ENCODE measurements at regions not wholly inside any gene's neighbourhood (a gene's known extent, or its start where the extent isn't known, plus 50 kb on each side); places are given as distances from the start of the nearest gene placed in this dataset.
"Not testable (repeated sequence)": the region's sequence is repeated elsewhere in the genome, so short reads cannot be mapped to it uniquely, and the experiment has no call there.

DNA sequence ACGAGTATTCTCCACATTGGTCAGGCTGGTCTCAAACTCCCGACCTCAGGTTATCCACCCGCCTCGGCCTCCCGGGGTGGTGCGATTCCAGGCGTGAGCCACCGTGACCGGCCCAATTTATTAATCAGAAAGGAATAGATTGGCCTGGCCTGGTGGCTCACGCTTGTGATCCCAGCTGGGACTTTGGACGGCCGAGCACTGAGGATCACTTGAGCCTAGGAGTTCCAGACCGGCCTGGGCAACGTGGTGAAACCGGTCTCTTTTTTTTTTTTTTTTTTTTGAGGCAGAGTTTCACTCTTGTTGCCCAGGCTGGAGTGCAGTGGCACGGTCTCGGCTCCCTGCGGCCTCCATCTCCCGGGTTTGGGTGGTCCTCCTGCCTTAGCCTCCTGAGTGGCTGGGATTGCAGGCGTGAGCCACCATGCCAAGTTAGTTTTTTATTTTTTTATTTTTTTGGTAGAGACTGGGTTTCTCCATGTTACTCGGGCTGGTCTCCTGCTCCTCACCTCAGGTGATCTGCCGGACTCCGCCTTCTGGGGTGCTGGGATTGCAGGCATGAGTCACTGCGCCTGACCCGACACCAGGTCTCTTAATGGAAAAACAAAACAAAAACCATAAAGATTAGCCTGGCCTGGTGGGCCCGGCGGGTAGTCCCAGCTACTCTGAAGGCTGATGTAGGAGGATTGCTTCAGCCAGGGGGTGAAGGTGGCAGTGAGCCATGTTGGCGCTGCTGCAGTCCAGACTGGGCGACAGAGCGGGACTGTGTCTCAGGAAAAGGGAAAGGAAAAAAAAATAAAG is 141.0 kb downstream of the GOLGA6L22 start:
- H3K27me3 Mint-ChIP-seq (ENCODE audit: low read depth); H3K36me3 Mint-ChIP-seq (ENCODE audit: low read depth); DNase-seq (ENCODE audit: low spot score); intact Hi-C loops (cut with micrococcal nuclease); H3K27ac Mint-ChIP-seq; H3K4me3 Mint-ChIP-seq (ENCODE audit: low read depth); H3K4me1 Mint-ChIP-seq (ENCODE audit: low read depth); H3K9me3 Mint-ChIP-seq: not testable (repeated sequence)

DNA sequence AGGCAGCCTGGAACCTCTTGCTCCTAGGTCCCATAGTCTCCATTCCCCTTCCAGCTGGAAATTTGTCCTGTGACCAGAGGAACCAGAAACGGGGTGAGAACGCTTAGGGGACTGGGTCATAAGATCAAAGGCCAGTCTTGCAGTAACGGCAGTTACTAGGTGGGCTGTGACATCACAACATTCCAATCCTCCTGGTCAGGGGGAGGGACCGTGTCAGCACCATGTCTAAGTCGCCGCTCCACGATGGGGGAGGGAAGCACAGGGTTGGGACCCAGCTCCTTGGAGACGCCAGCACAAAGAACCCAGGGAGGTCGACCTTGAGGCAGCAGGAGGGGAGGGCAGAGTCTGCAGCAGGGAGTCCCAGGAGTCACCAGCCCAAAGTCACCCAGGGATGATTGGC is 158.3 kb downstream of the GOLGA6L22 start:
- H3K4me3 Mint-ChIP-seq (ENCODE audit: low read depth); H3K9me3 Mint-ChIP-seq; H3K36me3 Mint-ChIP-seq (ENCODE audit: low read depth); H3K4me1 Mint-ChIP-seq (ENCODE audit: low read depth); intact Hi-C loops (cut with micrococcal nuclease); DNase-seq (ENCODE audit: low spot score); H3K27ac Mint-ChIP-seq; H3K27me3 Mint-ChIP-seq (ENCODE audit: low read depth): not testable (repeated sequence)

DNA sequence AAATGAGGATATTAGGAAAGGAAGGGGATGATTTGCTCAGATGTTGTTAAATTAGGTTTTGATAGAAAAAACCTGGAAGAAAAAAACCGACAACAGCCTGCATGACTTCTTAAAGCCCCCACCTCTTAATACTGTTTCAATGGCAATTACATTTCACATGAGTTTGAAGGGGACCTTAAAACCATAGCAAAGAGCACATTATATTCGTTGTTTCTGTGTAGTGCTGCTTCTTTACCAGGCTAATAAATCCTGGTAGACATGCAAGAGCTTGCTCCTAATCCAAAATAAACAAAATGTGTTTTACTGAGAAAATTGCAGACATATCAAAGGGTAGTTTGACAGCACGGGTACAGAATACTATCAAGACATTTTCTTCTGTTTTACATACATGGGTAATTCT is 154.7 kb upstream of the NIPA1 start:
- peaks cover 12% of the 10 kb centered on the region for H3K27me3 Mint-ChIP-seq (ENCODE audit: low read depth)
- H3K4me3 Mint-ChIP-seq (ENCODE audit: low read depth); H3K9me3 Mint-ChIP-seq; H3K27ac Mint-ChIP-seq; H3K36me3 Mint-ChIP-seq (ENCODE audit: low read depth); DNase-seq (ENCODE audit: low spot score); intact Hi-C loops (cut with micrococcal nuclease); H3K4me1 Mint-ChIP-seq (ENCODE audit: low read depth): not testable (repeated sequence)

GRCh38 chr15:22639983-22640382 is 146.5 kb upstream of the NIPA1 start:
- H3K4me1 Mint-ChIP-seq (ENCODE audit: low read depth); DNase-seq (ENCODE audit: low spot score); H3K4me3 Mint-ChIP-seq (ENCODE audit: low read depth); H3K9me3 Mint-ChIP-seq; intact Hi-C loops (cut with micrococcal nuclease); H3K36me3 Mint-ChIP-seq (ENCODE audit: low read depth); H3K27ac Mint-ChIP-seq: not testable (repeated sequence)
- peaks cover 26% of the 10 kb centered on the region for H3K27me3 Mint-ChIP-seq (ENCODE audit: low read depth)

DNA sequence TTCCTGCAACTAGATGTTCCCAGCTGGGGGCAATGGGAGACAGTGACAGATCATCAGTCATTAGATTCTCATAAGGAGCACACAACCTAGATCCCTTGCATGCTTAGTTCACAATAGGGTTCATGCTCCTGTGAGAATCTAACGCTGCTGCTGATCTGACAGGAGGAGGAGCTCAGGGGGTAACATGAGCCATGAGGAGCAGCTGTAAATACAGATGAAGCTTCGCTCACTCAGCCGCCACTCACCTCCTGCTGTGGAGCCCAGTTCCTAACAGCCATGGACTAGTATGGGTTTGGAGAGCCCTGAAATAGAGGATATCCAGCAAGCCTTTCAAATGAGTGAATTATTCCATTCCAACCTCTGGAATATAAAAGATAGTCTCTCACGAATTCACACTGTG is 137.0 kb upstream of the NIPA1 start:
- peaks cover 29% of the 10 kb centered on the region for H3K27me3 Mint-ChIP-seq (ENCODE audit: low read depth)
- H3K4me1 Mint-ChIP-seq (ENCODE audit: low read depth); H3K9me3 Mint-ChIP-seq; intact Hi-C loops (cut with micrococcal nuclease); DNase-seq (ENCODE audit: low spot score); H3K27ac Mint-ChIP-seq; H3K36me3 Mint-ChIP-seq (ENCODE audit: low read depth); H3K4me3 Mint-ChIP-seq (ENCODE audit: low read depth): not testable (repeated sequence)

DNA sequence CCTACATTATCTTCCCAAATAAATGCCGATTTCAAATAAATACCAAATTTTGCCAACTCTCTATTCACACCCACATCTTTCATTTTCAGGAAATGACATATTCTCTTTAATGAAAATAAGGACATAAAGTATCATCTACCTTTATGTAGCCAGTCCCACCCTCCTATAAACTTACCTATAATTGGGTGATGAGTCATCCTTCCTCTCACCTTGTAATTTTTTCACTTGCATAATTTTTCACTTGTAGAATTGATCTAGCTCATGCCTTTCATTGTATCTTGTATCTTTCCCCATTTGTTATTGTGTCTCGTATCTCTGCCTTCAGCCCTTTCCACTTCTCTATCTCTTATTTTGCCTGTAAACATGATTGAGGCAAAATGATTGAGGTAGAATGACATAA is 135.3 kb upstream of the NIPA1 start:
- H3K27me3 Mint-ChIP-seq (ENCODE audit: low read depth) = peaks cover 25% of the 10 kb centered on the region
- H3K4me1 Mint-ChIP-seq (ENCODE audit: low read depth); H3K27ac Mint-ChIP-seq; intact Hi-C loops (cut with micrococcal nuclease); H3K9me3 Mint-ChIP-seq; DNase-seq (ENCODE audit: low spot score); H3K36me3 Mint-ChIP-seq (ENCODE audit: low read depth); H3K4me3 Mint-ChIP-seq (ENCODE audit: low read depth): not testable (repeated sequence)

GRCh38 chr15:22664294-22665058 is 122.0 kb upstream of the NIPA1 start:
- H3K27me3 Mint-ChIP-seq (ENCODE audit: low read depth) = peaks cover 26% of the 10 kb centered on the region
- DNase-seq (ENCODE audit: low spot score); intact Hi-C loops (cut with micrococcal nuclease); H3K9me3 Mint-ChIP-seq; H3K36me3 Mint-ChIP-seq (ENCODE audit: low read depth); H3K27ac Mint-ChIP-seq; H3K4me3 Mint-ChIP-seq (ENCODE audit: low read depth): not testable (repeated sequence)
- H3K4me1 Mint-ChIP-seq (ENCODE audit: low read depth) = peaks cover 10% of the 10 kb centered on the region

GRCh38 chr15:22665059-22665702 is 121.3 kb upstream of the NIPA1 start:
- H3K9me3 Mint-ChIP-seq; intact Hi-C loops (cut with micrococcal nuclease); DNase-seq (ENCODE audit: low spot score); H3K36me3 Mint-ChIP-seq (ENCODE audit: low read depth): not testable (repeated sequence)
- H3K4me3 Mint-ChIP-seq (ENCODE audit: low read depth) = peak overlapping the region; percentile 71
- peaks cover 10% of the 10 kb centered on the region for H3K4me1 Mint-ChIP-seq (ENCODE audit: low read depth)
- H3K27me3 Mint-ChIP-seq (ENCODE audit: low read depth) = peaks cover 26% of the 10 kb centered on the region
- H3K27ac Mint-ChIP-seq = peak overlapping the region; percentile 72

DNA sequence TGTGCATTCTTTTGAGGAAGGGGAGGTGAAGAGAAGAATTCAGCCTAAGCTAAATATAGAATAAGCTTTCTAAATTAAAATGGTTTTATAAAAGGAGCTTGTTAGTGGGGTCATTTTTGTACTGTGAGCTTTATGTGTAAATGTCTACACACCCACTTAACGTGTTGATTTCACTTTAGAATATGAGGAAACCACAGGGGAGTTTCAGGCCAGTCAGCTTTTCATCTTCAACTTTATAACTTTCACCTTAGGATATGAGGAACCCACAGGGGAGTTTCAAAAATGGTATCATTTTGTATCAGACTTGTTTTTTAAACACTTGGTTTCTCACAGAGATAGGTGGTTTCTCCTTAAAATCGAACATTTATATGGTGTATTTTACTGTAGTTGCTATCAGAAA is 120.7 kb upstream of the NIPA1 start:
- peaks cover 10% of the 10 kb centered on the region for H3K4me1 Mint-ChIP-seq (ENCODE audit: low read depth)
- peak overlapping the region; percentile 72 for H3K27ac Mint-ChIP-seq

GRCh38 chr15:22684786-22685185 is 101.7 kb upstream of the NIPA1 start:
- H3K36me3 Mint-ChIP-seq (ENCODE audit: low read depth); H3K4me1 Mint-ChIP-seq (ENCODE audit: low read depth); H3K27me3 Mint-ChIP-seq (ENCODE audit: low read depth); H3K27ac Mint-ChIP-seq; DNase-seq (ENCODE audit: low spot score); H3K4me3 Mint-ChIP-seq (ENCODE audit: low read depth); H3K9me3 Mint-ChIP-seq; intact Hi-C loops (cut with micrococcal nuclease): not testable (repeated sequence)

More for the DNA sequence above, 120.7 kb upstream of the NIPA1 start:
- H3K9me3 Mint-ChIP-seq; intact Hi-C loops (cut with micrococcal nuclease); DNase-seq (ENCODE audit: low spot score); H3K36me3 Mint-ChIP-seq (ENCODE audit: low read depth): not testable (repeated sequence)
- Mint-ChIP-seq H3K4me3 (ENCODE audit: low read depth) (peak overlapping the region; percentile 71), H3K27me3 (ENCODE audit: low read depth) (peaks cover 26% of the 10 kb centered on the region)

- H3K4me1 Mint-ChIP-seq (ENCODE audit: low read depth); H3K36me3 Mint-ChIP-seq (ENCODE audit: low read depth); DNase-seq (ENCODE audit: low spot score); H3K27ac Mint-ChIP-seq; H3K9me3 Mint-ChIP-seq; intact Hi-C loops (cut with micrococcal nuclease); H3K27me3 Mint-ChIP-seq (ENCODE audit: low read depth); H3K4me3 Mint-ChIP-seq (ENCODE audit: low read depth): not testable (repeated sequence)
These were observed 86.6 kb upstream of the NIPA1 start for GRCh38 chr15:22699881-22700280.

GRCh38 chr15:22710831-22711341 is 75.6 kb upstream of the NIPA1 start:
- H3K9me3 Mint-ChIP-seq; H3K4me1 Mint-ChIP-seq (ENCODE audit: low read depth); H3K27ac Mint-ChIP-seq; H3K36me3 Mint-ChIP-seq (ENCODE audit: low read depth); H3K4me3 Mint-ChIP-seq (ENCODE audit: low read depth); DNase-seq (ENCODE audit: low spot score); intact Hi-C loops (cut with micrococcal nuclease): not testable (repeated sequence)
- H3K27me3 Mint-ChIP-seq (ENCODE audit: low read depth) = peaks cover 31% of the 10 kb centered on the region

- H3K27me3 Mint-ChIP-seq (ENCODE audit: low read depth) = peaks cover 44% of the 10 kb centered on the region
- H3K4me3 Mint-ChIP-seq (ENCODE audit: low read depth); H3K9me3 Mint-ChIP-seq; H3K4me1 Mint-ChIP-seq (ENCODE audit: low read depth); H3K27ac Mint-ChIP-seq; DNase-seq (ENCODE audit: low spot score); H3K36me3 Mint-ChIP-seq (ENCODE audit: low read depth); intact Hi-C loops (cut with micrococcal nuclease): not testable (repeated sequence)
These were observed 72.5 kb upstream of the NIPA1 start for GRCh38 chr15:22713933-22714332.

Measured in activated T-helper 2 cell treated with anti-CD3 and anti-CD28 coated beads, Interferon-gamma antibody, Interleukin-2, Interleukin-4, amounts not matched to agents 10 μg/mL and 5 μg/mL and 100 μg/mL, durations not matched to agents 14 hours and 24 hours and 36 hours (primary cell).